ENCODE measurements at regions not wholly inside any gene's neighbourhood (a gene's known extent, or its start where the extent isn't known, plus 50 kb on each side); places are given as distances from the start of the nearest gene placed in this dataset.
"Not testable (repeated sequence)": the region's sequence is repeated elsewhere in the genome, so short reads cannot be mapped to it uniquely, and the experiment has no call there.

- H3K4me1 Mint-ChIP-seq (ENCODE audit: low read depth): no peaks in the 10 kb centered on the region
- DNase-seq: no peak
- H3K4me3 Mint-ChIP-seq: no peak overlapping the region
- H3K36me3 Mint-ChIP-seq (ENCODE audit: insufficient read depth): no peaks in the 10 kb centered on the region
- H3K9me3 Mint-ChIP-seq: no peaks in the 10 kb centered on the region
- H3K27me3 Mint-ChIP-seq (ENCODE audit: low read depth): peaks cover 4% of the 10 kb centered on the region
- no peak for ATAC-seq
Measured at GRCh38 chr3:125683067-125683829, 88.0 kb upstream of the OSBPL11 start.

GRCh38 chr3:125684199-125684598 is 88.9 kb upstream of the OSBPL11 start:
- no peak for ATAC-seq
- no peak for DNase-seq
- no peaks in the 10 kb centered on the region for H3K9me3 Mint-ChIP-seq
- no peaks in the 10 kb centered on the region for H3K4me1 Mint-ChIP-seq (ENCODE audit: low read depth)
- H3K4me3 Mint-ChIP-seq: no peak overlapping the region
- peaks cover 4% of the 10 kb centered on the region for H3K27me3 Mint-ChIP-seq (ENCODE audit: low read depth)
- H3K36me3 Mint-ChIP-seq (ENCODE audit: insufficient read depth): no peaks in the 10 kb centered on the region

GRCh38 chr3:125685741-125686140 is 90.4 kb upstream of the OSBPL11 start:
- ATAC-seq; H3K4me1 Mint-ChIP-seq (ENCODE audit: low read depth); H3K4me3 Mint-ChIP-seq; H3K27me3 Mint-ChIP-seq (ENCODE audit: low read depth); H3K9me3 Mint-ChIP-seq; H3K36me3 Mint-ChIP-seq (ENCODE audit: insufficient read depth); DNase-seq: not testable (repeated sequence)

GRCh38 chr3:125692361-125692760 is 97.1 kb upstream of the OSBPL11 start:
- DNase-seq (no peak), ATAC-seq (no peak)
- H3K4me1 Mint-ChIP-seq (ENCODE audit: low read depth): no peaks in the 10 kb centered on the region
- no peaks in the 10 kb centered on the region for H3K36me3 Mint-ChIP-seq (ENCODE audit: insufficient read depth)
- no peak overlapping the region for H3K4me3 Mint-ChIP-seq
- H3K27me3 Mint-ChIP-seq (ENCODE audit: low read depth): no peaks in the 10 kb centered on the region
- H3K9me3 Mint-ChIP-seq: no peaks in the 10 kb centered on the region

GRCh38 chr3:125693887-125694286 is 98.6 kb upstream of the OSBPL11 start:
- H3K9me3 Mint-ChIP-seq: no peaks in the 10 kb centered on the region
- ATAC-seq (no peak), DNase-seq (no peak)
- H3K4me1 Mint-ChIP-seq (ENCODE audit: low read depth): peaks cover 6% of the 10 kb centered on the region
- H3K27me3 Mint-ChIP-seq (ENCODE audit: low read depth): no peaks in the 10 kb centered on the region
- no peak overlapping the region for H3K4me3 Mint-ChIP-seq
- H3K36me3 Mint-ChIP-seq (ENCODE audit: insufficient read depth): no peaks in the 10 kb centered on the region

GRCh38 chr3:125694761-125695294 is 99.5 kb upstream of the OSBPL11 start:
- Mint-ChIP-seq H3K27me3 (ENCODE audit: low read depth) (no peaks in the 10 kb centered on the region), H3K4me1 (ENCODE audit: low read depth) (peaks cover 6% of the 10 kb centered on the region), H3K36me3 (ENCODE audit: insufficient read depth) (no peaks in the 10 kb centered on the region), H3K4me3 (no peak overlapping the region), H3K9me3 (no peaks in the 10 kb centered on the region)
- no peak for DNase-seq
- no peak for ATAC-seq

GRCh38 chr3:125695688-125696087 is 100.4 kb upstream of the OSBPL11 start:
- ATAC-seq (no peak), DNase-seq (no peak)
- Mint-ChIP-seq H3K36me3 (ENCODE audit: insufficient read depth) (no peaks in the 10 kb centered on the region), H3K4me3 (no peak overlapping the region), H3K9me3 (no peaks in the 10 kb centered on the region), H3K27me3 (ENCODE audit: low read depth) (no peaks in the 10 kb centered on the region), H3K4me1 (ENCODE audit: low read depth) (peaks cover 6% of the 10 kb centered on the region)

GRCh38 chr3:125697126-125697525 is 101.8 kb upstream of the OSBPL11 start:
- H3K36me3 Mint-ChIP-seq (ENCODE audit: insufficient read depth); DNase-seq; H3K4me3 Mint-ChIP-seq; ATAC-seq; H3K9me3 Mint-ChIP-seq; H3K4me1 Mint-ChIP-seq (ENCODE audit: low read depth); H3K27me3 Mint-ChIP-seq (ENCODE audit: low read depth): not testable (repeated sequence)

- DNase-seq; ATAC-seq; H3K4me3 Mint-ChIP-seq; H3K4me1 Mint-ChIP-seq (ENCODE audit: low read depth); H3K36me3 Mint-ChIP-seq (ENCODE audit: insufficient read depth); H3K9me3 Mint-ChIP-seq; H3K27me3 Mint-ChIP-seq (ENCODE audit: low read depth): not testable (repeated sequence)
Measured at GRCh38 chr3:125697979-125698640, 102.8 kb upstream of the OSBPL11 start.

GRCh38 chr3:125715651-125716050 is 120.4 kb upstream of the OSBPL11 start:
- Mint-ChIP-seq H3K4me1 (ENCODE audit: low read depth) (no peaks in the 10 kb centered on the region), H3K36me3 (ENCODE audit: insufficient read depth) (no peaks in the 10 kb centered on the region), H3K27me3 (ENCODE audit: low read depth) (no peaks in the 10 kb centered on the region)

GRCh38 chr3:125732151-125732550 is 136.9 kb upstream of the OSBPL11 start:
- H3K9me3 Mint-ChIP-seq; H3K4me1 Mint-ChIP-seq (ENCODE audit: low read depth); H3K27me3 Mint-ChIP-seq (ENCODE audit: low read depth); DNase-seq; H3K36me3 Mint-ChIP-seq (ENCODE audit: insufficient read depth); H3K4me3 Mint-ChIP-seq; ATAC-seq: not testable (repeated sequence)

More at GRCh38 chr3:125715651-125716050, 120.4 kb upstream of the OSBPL11 start:
- DNase-seq: no peak
- no peak for ATAC-seq
- H3K9me3 Mint-ChIP-seq: no peaks in the 10 kb centered on the region
- no peak overlapping the region for H3K4me3 Mint-ChIP-seq

- H3K36me3 Mint-ChIP-seq (ENCODE audit: insufficient read depth); H3K4me3 Mint-ChIP-seq; ATAC-seq; H3K9me3 Mint-ChIP-seq; H3K27me3 Mint-ChIP-seq (ENCODE audit: low read depth); H3K4me1 Mint-ChIP-seq (ENCODE audit: low read depth); DNase-seq: not testable (repeated sequence)
Measured at GRCh38 chr3:125741991-125742718, 146.9 kb upstream of the OSBPL11 start.

GRCh38 chr3:125742845-125743244 is 147.5 kb upstream of the OSBPL11 start:
- not testable (repeated sequence) for H3K4me1 Mint-ChIP-seq (ENCODE audit: low read depth); DNase-seq; H3K27me3 Mint-ChIP-seq (ENCODE audit: low read depth)

GRCh38 chr3:125757050-125757449 is 161.8 kb upstream of the OSBPL11 start:
- not testable (repeated sequence) for H3K36me3 Mint-ChIP-seq (ENCODE audit: insufficient read depth); H3K9me3 Mint-ChIP-seq; ATAC-seq; H3K4me1 Mint-ChIP-seq (ENCODE audit: low read depth); H3K4me3 Mint-ChIP-seq; H3K27me3 Mint-ChIP-seq (ENCODE audit: low read depth); DNase-seq

More at GRCh38 chr3:125742845-125743244, 147.5 kb upstream of the OSBPL11 start:
- ATAC-seq: peak; percentile 43 to 79
- H3K36me3 Mint-ChIP-seq (ENCODE audit: insufficient read depth); H3K4me3 Mint-ChIP-seq; H3K9me3 Mint-ChIP-seq: not testable (repeated sequence)
